Neural crest cell (in vitro differentiated cells): ENCODE measurements at regions not wholly inside any gene's neighbourhood (a gene's known extent, or its start where the extent isn't known, plus 50 kb on each side); places are given as distances from the start of the nearest gene placed in this dataset.

Experiments used
- DNase-seq: peaks from one replicate; pipeline ENCODE4 v3.0.0; 2021; ENCODE audit warnings: low read depth, mixed read lengths, low spot score
- H3K27ac Mint-ChIP-seq: one replicate; pipeline ENCODE4 v1.8.0; 2021; ENCODE audit warnings: mild to moderate bottlenecking, mixed read lengths; ENCODE audit not compliant: unreplicated experiment
- H3K27me3 Mint-ChIP-seq: 2 replicates; pipeline ENCODE4 v1.8.0; 2021; ENCODE audit warnings: low read depth, mild to moderate bottlenecking, mixed read lengths
- H3K36me3 Mint-ChIP-seq: 2 replicates; pipeline ENCODE4 v1.8.0; 2021; ENCODE audit warnings: low read depth, mild to moderate bottlenecking, mixed read lengths
- H3K4me1 Mint-ChIP-seq: 2 replicates; pipeline ENCODE4 v1.8.0; 2021; ENCODE audit warnings: mixed read lengths
- H3K4me3 Mint-ChIP-seq: one replicate; pipeline ENCODE4 v1.8.0; 2021; ENCODE audit warnings: mild to moderate bottlenecking, mixed read lengths
- H3K9me3 Mint-ChIP-seq: 2 replicates; pipeline ENCODE4 v1.8.0; 2021; ENCODE audit warnings: mixed read lengths
- TF ChIP-seq, protein P1 (sequence below): fragments of 200-600 bp; sonication (generic); conservative IDR thresholded peaks from 2 replicates; pipeline ENCODE4 v1.5.0; 2021; ENCODE audit warnings: antibody characterized with exemption, mild to moderate bottlenecking

DNA sequence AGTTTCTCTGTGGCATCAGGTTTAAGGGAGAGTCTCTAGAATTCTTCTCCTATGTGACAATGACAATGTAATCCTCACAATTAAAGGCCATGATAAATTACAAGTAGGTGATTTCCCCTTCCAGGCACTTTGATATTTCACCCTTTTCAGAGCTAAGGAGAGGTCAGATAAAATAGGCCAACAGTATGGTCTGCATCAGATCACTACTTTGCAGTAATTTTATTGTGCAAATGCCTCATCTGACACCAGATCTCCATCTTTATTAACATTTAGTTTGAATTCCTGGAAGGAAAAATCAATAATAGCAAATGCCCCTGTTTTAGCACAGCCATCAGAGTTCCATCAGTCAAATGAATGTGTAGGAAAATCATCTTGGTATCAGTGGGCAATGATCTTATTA is 72.8 kb upstream of the RAB27B start:
- Mint-ChIP-seq H3K4me3 (no peak overlapping the region), H3K27me3 (peaks cover 3% of the 10 kb centered on the region), H3K4me1 (no peaks in the 10 kb centered on the region), H3K9me3 (no peaks in the 10 kb centered on the region), H3K27ac (no peak overlapping the region), H3K36me3 (no peaks in the 10 kb centered on the region)
- DNase-seq: no peak
- TF ChIP-seq, protein P1, sequence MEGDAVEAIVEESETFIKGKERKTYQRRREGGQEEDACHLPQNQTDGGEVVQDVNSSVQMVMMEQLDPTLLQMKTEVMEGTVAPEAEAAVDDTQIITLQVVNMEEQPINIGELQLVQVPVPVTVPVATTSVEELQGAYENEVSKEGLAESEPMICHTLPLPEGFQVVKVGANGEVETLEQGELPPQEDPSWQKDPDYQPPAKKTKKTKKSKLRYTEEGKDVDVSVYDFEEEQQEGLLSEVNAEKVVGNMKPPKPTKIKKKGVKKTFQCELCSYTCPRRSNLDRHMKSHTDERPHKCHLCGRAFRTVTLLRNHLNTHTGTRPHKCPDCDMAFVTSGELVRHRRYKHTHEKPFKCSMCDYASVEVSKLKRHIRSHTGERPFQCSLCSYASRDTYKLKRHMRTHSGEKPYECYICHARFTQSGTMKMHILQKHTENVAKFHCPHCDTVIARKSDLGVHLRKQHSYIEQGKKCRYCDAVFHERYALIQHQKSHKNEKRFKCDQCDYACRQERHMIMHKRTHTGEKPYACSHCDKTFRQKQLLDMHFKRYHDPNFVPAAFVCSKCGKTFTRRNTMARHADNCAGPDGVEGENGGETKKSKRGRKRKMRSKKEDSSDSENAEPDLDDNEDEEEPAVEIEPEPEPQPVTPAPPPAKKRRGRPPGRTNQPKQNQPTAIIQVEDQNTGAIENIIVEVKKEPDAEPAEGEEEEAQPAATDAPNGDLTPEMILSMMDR: no peak

DNA sequence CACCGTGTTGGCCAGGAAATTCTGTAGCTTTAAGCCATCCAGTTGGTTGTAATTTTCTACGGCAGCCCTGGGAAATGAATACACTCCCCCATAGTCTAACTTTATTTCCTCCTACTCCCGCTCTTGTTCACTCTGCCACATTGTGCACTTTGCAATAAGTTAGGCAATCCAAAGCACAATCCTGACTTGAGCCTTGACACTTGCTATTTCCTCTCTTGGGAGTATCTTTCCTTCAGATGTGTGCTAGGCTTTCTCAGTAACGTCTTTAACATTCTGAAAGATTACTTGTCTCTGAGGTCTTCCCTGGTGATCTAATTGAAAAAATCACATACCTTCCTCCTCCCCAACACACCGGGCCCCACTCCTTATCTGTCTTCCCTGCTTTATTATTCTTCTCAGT is 65.9 kb upstream of the RAB27B start:
- Mint-ChIP-seq H3K4me3 (no peak overlapping the region), H3K27ac (no peak overlapping the region), H3K36me3 (no peaks in the 10 kb centered on the region), H3K9me3 (no peaks in the 10 kb centered on the region), H3K27me3 (peaks cover 5% of the 10 kb centered on the region), H3K4me1 (no peaks in the 10 kb centered on the region)
- DNase-seq: no peak
- TF ChIP-seq, protein P1: no peak

DNA sequence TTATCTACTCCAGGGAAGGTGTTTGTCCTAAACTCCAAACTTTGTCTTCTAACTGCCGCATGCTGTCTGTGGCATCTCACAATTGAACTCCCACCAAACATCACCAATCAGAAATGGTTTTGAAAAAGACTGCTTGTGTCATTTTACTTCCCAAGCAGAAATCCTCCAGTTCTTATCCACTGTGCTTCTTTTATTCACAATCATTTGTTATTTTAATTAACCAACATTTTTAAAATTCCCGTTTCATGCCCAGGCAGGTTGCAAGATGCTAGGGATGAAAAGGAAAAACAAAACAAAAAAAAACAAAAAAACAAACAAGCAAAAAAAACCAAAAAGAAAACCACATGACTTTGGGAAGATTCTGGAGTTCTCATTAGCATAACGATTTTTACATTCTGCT is 63.5 kb upstream of the RAB27B start:
- H3K27ac Mint-ChIP-seq: no peak overlapping the region
- no peaks in the 10 kb centered on the region for H3K9me3 Mint-ChIP-seq
- no peak for DNase-seq
- no peaks in the 10 kb centered on the region for H3K36me3 Mint-ChIP-seq
- no peak overlapping the region for H3K4me3 Mint-ChIP-seq
- H3K27me3 Mint-ChIP-seq: peaks cover 5% of the 10 kb centered on the region
- TF ChIP-seq, protein P1: no peak
- H3K4me1 Mint-ChIP-seq: no peaks in the 10 kb centered on the region

DNA sequence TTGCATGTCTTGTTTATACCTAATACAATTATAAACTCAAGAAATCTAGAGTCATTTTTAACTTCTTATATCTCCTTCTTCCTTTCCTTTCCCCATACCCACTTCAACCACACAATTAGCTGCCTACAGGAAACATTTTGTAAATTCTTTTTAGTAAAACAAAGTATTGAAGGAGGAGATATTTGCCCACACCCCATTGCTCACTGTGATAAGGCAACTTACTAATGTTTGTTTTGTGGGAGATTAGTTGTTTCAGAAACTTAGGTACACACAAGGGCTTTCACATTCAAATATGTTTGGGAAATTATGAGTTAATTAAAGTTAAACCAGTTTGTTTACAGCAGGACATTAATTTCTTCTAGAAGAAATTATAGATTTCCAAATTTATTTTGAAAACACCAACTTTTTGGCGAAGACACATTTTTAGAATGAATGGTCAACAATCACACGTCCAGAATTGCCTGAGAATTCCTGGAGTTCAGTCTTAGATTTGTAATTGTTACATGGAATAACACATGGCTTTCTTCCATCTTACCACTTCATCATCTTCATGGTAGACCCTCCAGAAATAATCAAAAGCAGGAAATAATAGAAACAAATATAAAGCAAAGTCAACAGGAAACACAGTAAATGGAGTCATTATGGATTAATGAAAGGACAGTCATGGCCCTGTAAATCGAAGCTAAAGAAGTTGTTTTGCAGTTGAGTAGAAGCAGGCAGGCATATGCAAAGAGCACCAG is 62.5 kb upstream of the RAB27B start:
- no peak overlapping the region for H3K27ac Mint-ChIP-seq
- H3K9me3 Mint-ChIP-seq: no peaks in the 10 kb centered on the region
- peaks cover 5% of the 10 kb centered on the region for H3K27me3 Mint-ChIP-seq
- no peaks in the 10 kb centered on the region for H3K36me3 Mint-ChIP-seq
- TF ChIP-seq, protein P1: no peak
- DNase-seq: no peak
- no peaks in the 10 kb centered on the region for H3K4me1 Mint-ChIP-seq
- H3K4me3 Mint-ChIP-seq: no peak overlapping the region

DNA sequence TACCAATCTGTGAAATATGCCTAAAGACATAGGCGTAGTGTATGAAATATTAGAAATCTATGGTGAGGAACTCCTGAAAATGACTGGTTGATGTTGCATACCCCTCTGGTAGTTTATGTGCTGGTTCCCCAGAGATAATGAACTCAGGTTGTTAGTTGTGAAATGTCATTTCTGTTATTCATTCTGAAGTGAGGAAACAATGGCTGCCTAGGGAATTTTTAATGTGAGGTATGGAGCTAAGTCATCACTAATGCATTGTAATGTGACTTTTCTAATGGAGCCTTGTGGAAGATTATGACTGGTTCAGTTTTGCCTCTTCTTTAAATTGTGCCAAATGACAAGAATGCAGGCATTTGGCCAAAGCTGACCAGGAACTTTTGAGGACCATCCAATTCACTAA is 61.6 kb upstream of the RAB27B start:
- no peaks in the 10 kb centered on the region for H3K36me3 Mint-ChIP-seq
- no peak for DNase-seq
- no peaks in the 10 kb centered on the region for H3K4me1 Mint-ChIP-seq
- no peaks in the 10 kb centered on the region for H3K9me3 Mint-ChIP-seq
- H3K27ac Mint-ChIP-seq: no peak overlapping the region
- TF ChIP-seq, protein P1: no peak
- peaks cover 5% of the 10 kb centered on the region for H3K27me3 Mint-ChIP-seq
- H3K4me3 Mint-ChIP-seq: no peak overlapping the region
